ENCODE measurements at regions not wholly inside any gene's neighbourhood (a gene's known extent, or its start where the extent isn't known, plus 50 kb on each side); places are given as distances from the start of the nearest gene placed in this dataset.

- TF ChIP-seq EZH2phosphoT487 (IDR thresholded peaks at IDR 0.05; ENCODE audit: borderline replicate concordance, low read length), result no peak
- TF ChIP-seq, protein P1, sequence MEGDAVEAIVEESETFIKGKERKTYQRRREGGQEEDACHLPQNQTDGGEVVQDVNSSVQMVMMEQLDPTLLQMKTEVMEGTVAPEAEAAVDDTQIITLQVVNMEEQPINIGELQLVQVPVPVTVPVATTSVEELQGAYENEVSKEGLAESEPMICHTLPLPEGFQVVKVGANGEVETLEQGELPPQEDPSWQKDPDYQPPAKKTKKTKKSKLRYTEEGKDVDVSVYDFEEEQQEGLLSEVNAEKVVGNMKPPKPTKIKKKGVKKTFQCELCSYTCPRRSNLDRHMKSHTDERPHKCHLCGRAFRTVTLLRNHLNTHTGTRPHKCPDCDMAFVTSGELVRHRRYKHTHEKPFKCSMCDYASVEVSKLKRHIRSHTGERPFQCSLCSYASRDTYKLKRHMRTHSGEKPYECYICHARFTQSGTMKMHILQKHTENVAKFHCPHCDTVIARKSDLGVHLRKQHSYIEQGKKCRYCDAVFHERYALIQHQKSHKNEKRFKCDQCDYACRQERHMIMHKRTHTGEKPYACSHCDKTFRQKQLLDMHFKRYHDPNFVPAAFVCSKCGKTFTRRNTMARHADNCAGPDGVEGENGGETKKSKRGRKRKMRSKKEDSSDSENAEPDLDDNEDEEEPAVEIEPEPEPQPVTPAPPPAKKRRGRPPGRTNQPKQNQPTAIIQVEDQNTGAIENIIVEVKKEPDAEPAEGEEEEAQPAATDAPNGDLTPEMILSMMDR (conservative IDR thresholded peaks at IDR 0.05; ENCODE audit: low read depth, low read length), result no peak
- TF ChIP-seq EZH2 (IDR thresholded peaks at IDR 0.05; ENCODE audit: low read length, unreplicated experiment), result no peak
Observed at GRCh38 chr13:31610270-31610998, 128.9 kb upstream of the RXFP2 start.
